Choroid plexus epithelial cell (primary cell): ENCODE measurements at regions not wholly inside any gene's neighbourhood (a gene's known extent, or its start where the extent isn't known, plus 50 kb on each side); places are given as distances from the start of the nearest gene placed in this dataset.
"Not testable (repeated sequence)": the region's sequence is repeated elsewhere in the genome, so short reads cannot be mapped to it uniquely, and the experiment has no call there.

Source experiments
- DNase-seq: peaks from one replicate; pipeline ENCODE4 v3.0.0-alpha.2; 2010; ENCODE audit warnings: low read depth
- H3K4me3 ChIP-seq: 2 replicates; pipeline ENCODE4 v1.5.1; 2011; ENCODE audit warnings: low read depth, mild to moderate bottlenecking, control low read depth, low read length, moderate library complexity
- TF ChIP-seq, protein P1 (sequence below): conservative IDR thresholded peaks from 2 replicates; pipeline ENCODE4 v1.5.1; 2011; ENCODE audit warnings: low read depth, mild to moderate bottlenecking, control low read depth, inconsistent platforms, low read length, moderate library complexity

DNA sequence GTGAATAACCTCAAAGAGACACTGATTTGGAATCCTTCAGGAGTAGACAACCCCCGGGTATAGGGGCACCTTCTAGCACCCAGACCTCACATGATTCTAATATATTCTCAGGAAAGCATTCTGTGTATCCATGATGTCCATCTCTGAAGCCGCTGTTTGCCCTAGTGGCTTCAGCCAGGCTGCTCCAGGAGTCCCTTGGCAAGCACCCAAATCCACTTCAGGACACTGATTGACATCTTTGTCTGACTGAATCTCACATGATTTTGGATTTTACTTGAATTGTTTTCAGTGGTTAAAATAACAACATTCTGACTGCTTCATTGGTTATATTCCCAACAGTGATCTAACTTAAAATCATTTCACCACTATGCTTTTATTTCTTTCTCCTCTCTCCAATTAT, 390.5 kb upstream of the CLEC14A start:
- H3K4me3 ChIP-seq: no peak overlapping the region
- TF ChIP-seq, protein P1, sequence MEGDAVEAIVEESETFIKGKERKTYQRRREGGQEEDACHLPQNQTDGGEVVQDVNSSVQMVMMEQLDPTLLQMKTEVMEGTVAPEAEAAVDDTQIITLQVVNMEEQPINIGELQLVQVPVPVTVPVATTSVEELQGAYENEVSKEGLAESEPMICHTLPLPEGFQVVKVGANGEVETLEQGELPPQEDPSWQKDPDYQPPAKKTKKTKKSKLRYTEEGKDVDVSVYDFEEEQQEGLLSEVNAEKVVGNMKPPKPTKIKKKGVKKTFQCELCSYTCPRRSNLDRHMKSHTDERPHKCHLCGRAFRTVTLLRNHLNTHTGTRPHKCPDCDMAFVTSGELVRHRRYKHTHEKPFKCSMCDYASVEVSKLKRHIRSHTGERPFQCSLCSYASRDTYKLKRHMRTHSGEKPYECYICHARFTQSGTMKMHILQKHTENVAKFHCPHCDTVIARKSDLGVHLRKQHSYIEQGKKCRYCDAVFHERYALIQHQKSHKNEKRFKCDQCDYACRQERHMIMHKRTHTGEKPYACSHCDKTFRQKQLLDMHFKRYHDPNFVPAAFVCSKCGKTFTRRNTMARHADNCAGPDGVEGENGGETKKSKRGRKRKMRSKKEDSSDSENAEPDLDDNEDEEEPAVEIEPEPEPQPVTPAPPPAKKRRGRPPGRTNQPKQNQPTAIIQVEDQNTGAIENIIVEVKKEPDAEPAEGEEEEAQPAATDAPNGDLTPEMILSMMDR: no peak
- DNase-seq: no peak

DNA sequence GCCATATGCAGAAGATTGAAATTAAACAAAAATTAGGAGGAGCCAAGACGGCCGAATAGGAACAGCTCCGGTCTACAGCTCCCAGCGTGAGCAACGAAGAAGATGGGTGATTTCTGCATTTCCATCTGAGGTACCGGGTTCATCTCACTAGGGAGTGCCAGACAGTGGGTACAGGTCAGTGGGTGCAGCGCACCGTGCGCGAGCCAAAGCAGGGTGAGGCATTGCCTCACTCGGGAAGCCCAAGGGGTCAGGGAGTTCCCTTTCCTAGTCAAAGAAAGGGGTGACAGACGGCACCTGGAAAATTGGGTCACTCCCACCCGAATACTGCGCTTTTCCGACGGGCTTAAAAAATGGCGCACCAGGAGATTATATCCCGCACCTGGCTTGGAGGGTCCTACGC, 379.0 kb upstream of the CLEC14A start:
- DNase-seq, H3K4me3 ChIP-seq: not testable (repeated sequence)

DNA sequence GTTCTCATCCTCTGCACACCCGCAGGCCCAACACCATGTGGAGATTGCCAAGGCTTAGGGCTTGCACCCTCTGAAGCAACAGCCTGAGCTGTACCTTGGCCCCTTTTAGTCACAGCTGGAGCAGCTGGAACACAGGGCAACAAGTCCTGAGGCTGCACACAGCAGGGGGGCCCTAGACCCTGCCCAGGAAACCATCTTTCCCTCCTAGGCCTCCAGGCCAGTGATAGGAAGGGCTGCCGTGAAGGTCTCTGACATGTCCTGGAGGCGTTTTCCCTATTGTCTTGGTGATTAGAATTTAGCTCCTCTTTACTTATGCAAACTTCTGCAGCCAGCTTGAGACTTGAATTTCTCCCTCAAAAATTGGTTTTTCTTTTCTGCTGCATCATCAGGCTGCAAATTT, 373.5 kb upstream of the CLEC14A start:
- no peak for DNase-seq

DNA sequence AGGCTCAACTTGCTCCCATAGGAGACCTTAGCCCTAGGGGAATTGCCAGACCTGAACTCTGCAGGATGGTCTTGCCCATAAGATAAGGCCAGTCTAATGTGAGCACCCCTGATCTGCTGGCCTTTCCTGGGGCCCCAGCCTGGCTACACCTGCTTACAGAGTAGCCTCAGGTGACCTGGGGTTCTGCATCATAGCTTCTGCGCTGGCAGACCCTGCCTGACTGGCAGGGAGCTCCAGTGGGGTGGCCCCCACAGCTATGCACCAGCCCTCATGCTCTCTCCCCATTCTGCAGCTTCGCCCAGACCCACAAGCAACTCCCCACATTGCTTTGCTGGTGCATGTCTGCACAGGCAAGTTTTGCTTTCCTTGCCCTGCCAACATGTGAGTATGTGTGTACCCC, 371.3 kb upstream of the CLEC14A start:
- TF ChIP-seq, protein P1: no peak

More for the DNA sequence above, 373.5 kb upstream of the CLEC14A start:
- TF ChIP-seq, protein P1: no peak
- no peak overlapping the region for H3K4me3 ChIP-seq

DNA sequence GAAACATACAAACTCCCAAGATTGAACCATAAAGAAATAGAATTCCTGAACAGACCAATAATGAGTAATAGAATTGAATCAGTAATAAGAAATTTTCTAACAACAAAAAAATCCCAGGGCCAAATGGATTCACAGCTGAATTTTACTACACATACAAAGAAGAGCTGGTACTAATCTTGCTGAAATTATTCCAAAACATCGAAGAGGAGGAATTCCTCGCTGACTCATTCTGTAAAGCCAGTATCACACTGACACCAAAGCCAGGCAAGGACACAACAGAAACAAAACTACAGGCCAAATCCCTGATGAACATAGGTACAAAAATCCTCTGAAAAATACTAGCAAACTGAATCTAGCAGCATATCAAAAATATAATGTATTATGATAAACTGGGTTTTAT, 367.8 kb upstream of the CLEC14A start:
- H3K4me3 ChIP-seq: no peak overlapping the region
- no peak for DNase-seq
- TF ChIP-seq, protein P1: no peak

More for the DNA sequence above, 371.3 kb upstream of the CLEC14A start:
- DNase-seq: no peak
- H3K4me3 ChIP-seq: no peak overlapping the region

DNA sequence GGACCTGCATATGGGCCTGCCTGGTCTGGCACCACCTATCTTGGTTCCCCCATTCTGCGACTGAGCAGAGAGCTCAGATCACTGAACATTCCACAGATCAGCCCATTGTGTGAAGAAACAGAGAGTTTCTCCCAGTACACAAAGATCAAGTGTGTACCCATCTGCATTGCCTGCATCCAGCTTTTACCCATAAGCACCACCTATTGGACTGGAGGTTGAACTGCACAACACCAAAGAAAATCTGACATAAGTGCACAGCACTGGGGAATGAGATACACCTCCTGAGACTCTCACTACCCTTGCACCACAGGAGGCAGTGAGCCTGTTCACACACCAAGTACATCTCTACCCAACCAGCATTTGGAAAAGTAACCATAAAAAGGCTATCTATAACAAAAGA, 362.6 kb upstream of the CLEC14A start:
- DNase-seq: no peak
- TF ChIP-seq, protein P1: no peak
- H3K4me3 ChIP-seq: no peak overlapping the region

DNA sequence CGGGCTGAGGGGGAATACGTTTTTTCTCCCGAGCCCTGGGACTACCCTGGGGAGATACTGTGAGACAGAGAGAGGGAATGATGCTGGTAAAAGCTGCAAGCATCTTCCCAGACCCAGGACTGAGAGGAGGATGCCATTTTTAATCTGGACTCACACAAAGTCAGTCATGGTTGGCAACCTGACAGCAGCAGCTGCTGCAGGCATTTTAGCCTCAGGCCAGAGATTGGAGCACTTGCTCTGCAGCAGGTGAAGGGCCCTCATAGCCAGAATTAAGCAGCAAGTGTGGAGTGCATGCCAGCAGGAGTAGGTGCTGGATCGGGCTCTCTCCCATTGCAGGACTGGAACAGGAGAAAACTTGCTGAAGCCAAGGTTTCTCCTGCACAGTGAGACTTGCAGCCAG, 361.1 kb upstream of the CLEC14A start:
- DNase-seq: no peak
- TF ChIP-seq, protein P1: no peak
- H3K4me3 ChIP-seq: no peak overlapping the region

DNA sequence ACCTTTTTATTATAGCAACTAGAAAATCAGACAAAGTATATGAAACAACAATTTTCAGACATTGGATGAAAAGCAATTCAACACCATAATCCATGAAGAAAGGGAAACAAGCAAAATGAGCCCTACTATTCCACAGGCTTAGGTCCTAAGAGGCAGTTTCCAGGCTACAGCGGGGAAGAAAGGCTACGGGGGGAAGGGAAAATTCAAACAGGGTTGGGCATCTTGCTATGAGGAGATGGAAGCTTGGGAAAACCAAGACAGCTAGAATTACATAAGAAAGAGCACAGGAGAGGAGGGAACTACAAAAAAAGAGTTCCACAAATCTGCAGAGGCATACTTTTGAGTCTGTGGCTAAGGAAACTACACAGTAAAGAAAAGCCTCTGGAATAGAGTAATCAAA, 356.0 kb upstream of the CLEC14A start:
- no peak overlapping the region for H3K4me3 ChIP-seq
- no peak for DNase-seq
- TF ChIP-seq, protein P1: no peak
